Activated CD8-positive, alpha-beta memory T cell treated with anti-CD3 and anti-CD28 coated beads for 24 hours (primary cell): ENCODE measurements at regions not wholly inside any gene's neighbourhood (a gene's known extent, or its start where the extent isn't known, plus 50 kb on each side); places are given as distances from the start of the nearest gene placed in this dataset.

Experiments used
- DNase-seq: peaks from one replicate; pipeline ENCODE4 v3.0.0-alpha.2; 2020

- DNase-seq: no peak
These were observed 797.7 kb upstream of the ARGLU1 start for GRCh38 chr13:107365466-107366215.

- no peak for DNase-seq
These were observed 796.7 kb upstream of the ARGLU1 start for GRCh38 chr13:107364658-107365057.

- DNase-seq: no peak
These were observed 793.7 kb upstream of the ARGLU1 start for GRCh38 chr13:107361666-107362065.

- DNase-seq: no peak
These were observed 792.1 kb upstream of the ARGLU1 start for GRCh38 chr13:107360010-107360409.

- no peak for DNase-seq
These were observed 790.9 kb upstream of the ARGLU1 start for GRCh38 chr13:107358866-107359265.

- DNase-seq: no peak
These were observed 783.4 kb upstream of the ARGLU1 start for GRCh38 chr13:107351305-107351704.

GRCh38 chr13:107348925-107349324 lies 781.0 kb upstream of the ARGLU1 start:
- no peak for DNase-seq

- DNase-seq: no peak
These were observed 780.5 kb upstream of the ARGLU1 start for GRCh38 chr13:107348471-107348870.

GRCh38 chr13:107347641-107348369 lies 779.9 kb upstream of the ARGLU1 start:
- DNase-seq: no peak

GRCh38 chr13:107342747-107343146 lies 774.8 kb upstream of the ARGLU1 start:
- DNase-seq: no peak

- no peak for DNase-seq
These were observed 771.3 kb upstream of the ARGLU1 start for GRCh38 chr13:107339209-107339608.

GRCh38 chr13:107332188-107332587 lies 764.3 kb upstream of the ARGLU1 start:
- no peak for DNase-seq

GRCh38 chr13:107331359-107331758 lies 763.4 kb upstream of the ARGLU1 start:
- DNase-seq: no peak

- DNase-seq: no peak
These were observed 762.5 kb upstream of the ARGLU1 start for GRCh38 chr13:107330484-107330883.

- DNase-seq: no peak
These were observed 762.1 kb upstream of the ARGLU1 start for GRCh38 chr13:107329991-107330390.

- no peak for DNase-seq
These were observed 756.7 kb upstream of the ARGLU1 start for GRCh38 chr13:107324416-107325204.

- no peak for DNase-seq
These were observed 754.3 kb upstream of the ARGLU1 start for GRCh38 chr13:107322228-107322627.

GRCh38 chr13:107305178-107305577 lies 737.2 kb upstream of the ARGLU1 start:
- DNase-seq: no peak

- DNase-seq: no peak
These were observed 733.9 kb upstream of the ARGLU1 start for GRCh38 chr13:107301724-107302374.

- no peak for DNase-seq
These were observed 731.8 kb upstream of the ARGLU1 start for GRCh38 chr13:107299717-107300116.

GRCh38 chr13:107296804-107297203 lies 728.9 kb upstream of the ARGLU1 start:
- no peak for DNase-seq

GRCh38 chr13:107295416-107296140 lies 727.6 kb upstream of the ARGLU1 start:
- no peak for DNase-seq
